DND-41 (cell line): ENCODE measurements at regions not wholly inside any gene's neighbourhood (a gene's known extent, or its start where the extent isn't known, plus 50 kb on each side); places are given as distances from the start of the nearest gene placed in this dataset.

ENCODE experiments used
- ATAC-seq: fragments of 200-7000 bp; cut with Tn5 transposase; 3 replicates; pipeline ENCODE4 v1.9.1; 2021; ENCODE audit warnings: low read depth; ENCODE audit not compliant: insufficient read depth
- DNase-seq: peaks from one replicate; pipeline ENCODE4 v3.0.0-alpha.2; 2020
- H2AFZ ChIP-seq: 2 replicates; pipeline ENCODE4 v1.6.0; 2012; ENCODE audit warnings: low read depth, low read length
- H3K27ac ChIP-seq: 2 replicates; pipeline ENCODE4 v1.5.1; 2012; ENCODE audit warnings: low read length, inconsistent platforms
- H3K27me3 ChIP-seq: fragments of 200-600 bp; sonication (generic); 2 replicates; pipeline ENCODE4 v1.6.0; 2012; ENCODE audit warnings: low read length, mild to moderate bottlenecking, inconsistent platforms; ENCODE audit not compliant: insufficient read depth, poor library complexity
- H3K36me3 ChIP-seq: 2 replicates; pipeline ENCODE4 v1.5.1; 2012; ENCODE audit warnings: low read length, inconsistent platforms; ENCODE audit not compliant: insufficient read depth
- H3K4me1 ChIP-seq: 2 replicates; pipeline ENCODE4 v1.5.1; 2012; ENCODE audit warnings: mild to moderate bottlenecking, low read length; ENCODE audit not compliant: insufficient read depth
- H3K4me2 ChIP-seq: 2 replicates; pipeline ENCODE4 v1.6.0; 2012; ENCODE audit warnings: mild to moderate bottlenecking, moderate library complexity, low read length, inconsistent platforms; ENCODE audit not compliant: insufficient read depth
- H3K4me3 ChIP-seq, 2 experiments: fragments of 200-600 bp in 1 of 2; shearing (Covaris generic) in 1 of 2; 2 replicates each; pipeline ENCODE4 v1.5.1; 2012 to 2016; ENCODE audit warnings: inconsistent platforms in 2 of 2, low read length in 2 of 2, mild to moderate bottlenecking in 2 of 2, low read depth in 1 of 2, moderate library complexity in 1 of 2
- H3K79me2 ChIP-seq: 2 replicates; pipeline ENCODE4 v1.6.0; 2012; ENCODE audit warnings: low read length, inconsistent platforms; ENCODE audit not compliant: insufficient read depth
- H3K9ac ChIP-seq: 2 replicates; pipeline ENCODE4 v1.6.0; 2012; ENCODE audit warnings: low read depth, mild to moderate bottlenecking, inconsistent platforms, low read length, moderate library complexity
- H3K9me3 ChIP-seq: 2 replicates; pipeline ENCODE4 v1.5.1; 2012; ENCODE audit warnings: low read length, moderate library complexity, mild to moderate bottlenecking, inconsistent platforms; ENCODE audit not compliant: insufficient read depth, severe bottlenecking
- H4K20me1 ChIP-seq: 2 replicates; pipeline ENCODE4 v1.6.0; 2012; ENCODE audit warnings: low read length; ENCODE audit not compliant: insufficient read depth
- CTCF ChIP-seq: IDR thresholded peaks from 2 replicates; pipeline ENCODE4 v1.5.1; 2012; ENCODE audit warnings: borderline replicate concordance, low read length, moderate library complexity, mild to moderate bottlenecking; ENCODE audit not compliant: poor library complexity, severe bottlenecking; ENCODE audit errors: extremely low read depth
- EZH2 ChIP-seq: IDR thresholded peaks from 3 replicates; pipeline ENCODE4 v1.6.1; 2012; ENCODE audit warnings: borderline replicate concordance, low read depth, mild to moderate bottlenecking, moderate library complexity, low read length, inconsistent platforms; ENCODE audit not compliant: severe bottlenecking

DNA sequence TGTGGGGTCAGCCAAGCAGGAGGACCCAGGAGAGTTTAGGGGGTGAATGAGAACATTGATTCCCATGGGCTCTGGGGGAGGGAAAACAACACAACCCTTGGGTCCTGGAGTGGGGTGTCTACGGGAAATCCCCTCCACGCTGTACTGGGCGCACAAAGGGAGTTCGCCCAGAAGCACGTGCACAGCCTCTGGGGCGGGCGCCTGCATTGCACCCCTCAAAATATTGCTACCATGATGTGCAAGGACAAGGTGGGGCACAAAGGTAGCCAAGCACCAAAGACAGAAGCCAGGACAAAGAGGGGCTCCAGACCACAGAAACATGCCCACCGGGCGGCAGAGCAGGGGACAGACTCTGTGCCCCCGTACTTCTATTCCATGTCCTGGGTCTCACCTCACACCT, 74.9 kb upstream of the EIF5 start:
- Histone ChIP-seq H3K4me2 (no peak overlapping the region), H2AFZ (no peak overlapping the region), H3K36me3 (no peaks in the 10 kb centered on the region), H3K4me3 (no peak overlapping the region), H3K9ac (no peak overlapping the region), H3K79me2 (no peaks in the 10 kb centered on the region), H3K9me3 (no peaks in the 10 kb centered on the region), H3K4me1 (no peaks in the 10 kb centered on the region), H3K27ac (no peak overlapping the region), H4K20me1 (no peaks in the 10 kb centered on the region), H3K27me3 (peaks cover 4% of the 10 kb centered on the region)
- ATAC-seq (no peak), DNase-seq (no peak)
- TF ChIP-seq EZH2 (no peak), CTCF (no peak)

GRCh38 chr14:103259801-103260628, 74.0 kb upstream of the EIF5 start:
- peaks cover 4% of the 10 kb centered on the region for H3K27me3 ChIP-seq
- H3K79me2 ChIP-seq, result no peaks in the 10 kb centered on the region
- TF ChIP-seq CTCF, result no peak
- TF ChIP-seq EZH2, result no peak
- H3K27ac ChIP-seq, result no peak overlapping the region
- ATAC-seq (no peak), DNase-seq (no peak)
- no peaks in the 10 kb centered on the region for H3K36me3 ChIP-seq
- H3K4me2 ChIP-seq, result no peak overlapping the region
- H3K4me3 ChIP-seq, result no peak overlapping the region
- H2AFZ ChIP-seq, result no peak overlapping the region
- H3K9me3 ChIP-seq, result no peaks in the 10 kb centered on the region
- H4K20me1 ChIP-seq, result no peaks in the 10 kb centered on the region
- no peaks in the 10 kb centered on the region for H3K4me1 ChIP-seq
- no peak overlapping the region for H3K9ac ChIP-seq

GRCh38 chr14:103260629-103261124, 73.4 kb upstream of the EIF5 start:
- no peak overlapping the region for H3K4me2 ChIP-seq
- no peak overlapping the region for H3K4me3 ChIP-seq
- no peaks in the 10 kb centered on the region for H3K36me3 ChIP-seq
- H3K27me3 ChIP-seq, result peaks cover 4% of the 10 kb centered on the region
- H3K27ac ChIP-seq, result no peak overlapping the region
- H2AFZ ChIP-seq, result no peak overlapping the region
- DNase-seq, result no peak
- ATAC-seq, result no peak
- H3K9ac ChIP-seq, result no peak overlapping the region
- H4K20me1 ChIP-seq, result no peaks in the 10 kb centered on the region
- no peaks in the 10 kb centered on the region for H3K79me2 ChIP-seq
- TF ChIP-seq EZH2 (no peak), CTCF (no peak)
- no peaks in the 10 kb centered on the region for H3K4me1 ChIP-seq
- H3K9me3 ChIP-seq, result no peaks in the 10 kb centered on the region
